Cardiac septum (tissue), 1 donor: ENCODE measurements at regions not wholly inside any gene's neighbourhood (a gene's known extent, or its start where the extent isn't known, plus 50 kb on each side); places are given as distances from the start of the nearest gene placed in this dataset.
"Not testable (repeated sequence)": the region's sequence is repeated elsewhere in the genome, so short reads cannot be mapped to it uniquely, and the experiment has no call there.

Source experiments
- DNase-seq: peaks from one replicate; pipeline ENCODE4 v3.0.0-alpha.2; 2020; ENCODE audit warnings: low spot score
- intact Hi-C: fragments of 100-400 bp; cut with DNase I; formaldehyde crosslinking; loops from one replicate; pipeline ENCODE4 v1.14.0; 2022
- donor health status: DM: no; HTN: no; CAD: no.

GRCh38 chr13:71237332-71237731, 629.7 kb downstream of the DACH1 start:
- intact Hi-C loops, result no loop called here
- DNase-seq, result no peak

GRCh38 chr13:71219698-71220415, 647.1 kb downstream of the DACH1 start:
- intact Hi-C loops, result no loop called here
- no peak for DNase-seq

GRCh38 chr13:71218960-71219359, 648.0 kb downstream of the DACH1 start:
- DNase-seq, result no peak
- intact Hi-C loops, result no loop called here

GRCh38 chr13:71217827-71218226, 649.2 kb downstream of the DACH1 start:
- no peak for DNase-seq
- intact Hi-C loops, result no loop called here

GRCh38 chr13:71214821-71215220, 652.2 kb downstream of the DACH1 start:
- no peak for DNase-seq
- intact Hi-C loops, result no loop called here

- intact Hi-C loops, result no loop called here
- no peak for DNase-seq
Measured at GRCh38 chr13:71214357-71214756, 652.6 kb downstream of the DACH1 start.

GRCh38 chr13:71213252-71213821, 653.7 kb downstream of the DACH1 start:
- intact Hi-C loops, result no loop called here
- no peak for DNase-seq

- no peak for DNase-seq
- intact Hi-C loops, result no loop called here
Measured at GRCh38 chr13:71210861-71211260, 656.1 kb downstream of the DACH1 start.

- no peak for DNase-seq
- intact Hi-C loops, result no loop called here
Measured at GRCh38 chr13:71209217-71209616, 657.8 kb downstream of the DACH1 start.

- intact Hi-C loops, DNase-seq: not testable (repeated sequence)
Measured at GRCh38 chr13:71184583-71184982, 682.4 kb downstream of the DACH1 start.

- intact Hi-C loops, DNase-seq: not testable (repeated sequence)
Measured at GRCh38 chr13:71183352-71183751, 683.7 kb downstream of the DACH1 start.

GRCh38 chr13:71171740-71172139, 695.3 kb downstream of the DACH1 start:
- DNase-seq, result no peak
- intact Hi-C loops, result no loop called here

GRCh38 chr13:71169180-71169579, 697.8 kb downstream of the DACH1 start:
- intact Hi-C loops, result no loop called here
- no peak for DNase-seq

- no peak for DNase-seq
- intact Hi-C loops, result no loop called here
Measured at GRCh38 chr13:71156550-71156949, 710.5 kb downstream of the DACH1 start.

- no peak for DNase-seq
- intact Hi-C loops, result no loop called here
Measured at GRCh38 chr13:71149498-71150363, 717.3 kb downstream of the DACH1 start.

GRCh38 chr13:71149046-71149445, 718.0 kb downstream of the DACH1 start:
- intact Hi-C loops, result no loop called here
- DNase-seq, result no peak

- no peak for DNase-seq
- intact Hi-C loops, result no loop called here
Measured at GRCh38 chr13:71148396-71148795, 718.6 kb downstream of the DACH1 start.

- intact Hi-C loops, result no loop called here
- no peak for DNase-seq
Measured at GRCh38 chr13:71144883-71145282, 722.1 kb downstream of the DACH1 start.

GRCh38 chr13:71137101-71137500, 729.9 kb downstream of the DACH1 start:
- DNase-seq, result no peak
- intact Hi-C loops, result no loop called here

- intact Hi-C loops, result no loop called here
- DNase-seq, result no peak
Measured at GRCh38 chr13:71124230-71124629, 742.8 kb downstream of the DACH1 start.
